ENCODE measurements at regions not wholly inside any gene's neighbourhood (a gene's known extent, or its start where the extent isn't known, plus 50 kb on each side); places are given as distances from the start of the nearest gene placed in this dataset.

GRCh38 chr11:133600306-133600705 lies 68.0 kb upstream of the OPCML start:
- TF ChIP-seq CTCF (IDR thresholded peaks at IDR 0.05; ENCODE audit: low read length) (no peak), EZH2 (IDR thresholded peaks at IDR 0.05; ENCODE audit: borderline replicate concordance, low read length) (no peak)
